ENCODE measurements at regions not wholly inside any gene's neighbourhood (a gene's known extent, or its start where the extent isn't known, plus 50 kb on each side); places are given as distances from the start of the nearest gene placed in this dataset.
A peak's percentile ranks its signal among the peaks of the same experiment; 100 is the strongest.

DNA sequence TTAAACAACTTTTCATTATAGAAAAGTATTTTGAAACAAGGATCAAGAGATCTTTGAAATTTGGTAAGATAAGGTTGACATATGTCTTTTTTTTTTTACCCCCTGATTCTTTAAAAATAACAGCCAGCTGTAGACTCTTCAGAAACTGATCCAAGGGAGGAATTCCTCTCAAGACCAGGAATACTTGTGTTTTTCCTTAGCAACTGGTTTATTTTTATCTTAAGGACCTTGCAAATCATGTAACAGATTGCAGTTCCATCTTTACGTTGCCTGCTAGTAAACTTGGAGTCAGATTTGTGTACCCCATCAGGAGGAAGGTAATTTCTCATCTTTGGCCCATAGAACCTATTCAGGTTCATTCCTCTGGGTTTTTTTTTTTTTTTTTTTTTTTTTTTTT, 71.6 kb downstream of the BOLA3 start:
- POLR2A ChIA-PET, result no interaction called here

DNA sequence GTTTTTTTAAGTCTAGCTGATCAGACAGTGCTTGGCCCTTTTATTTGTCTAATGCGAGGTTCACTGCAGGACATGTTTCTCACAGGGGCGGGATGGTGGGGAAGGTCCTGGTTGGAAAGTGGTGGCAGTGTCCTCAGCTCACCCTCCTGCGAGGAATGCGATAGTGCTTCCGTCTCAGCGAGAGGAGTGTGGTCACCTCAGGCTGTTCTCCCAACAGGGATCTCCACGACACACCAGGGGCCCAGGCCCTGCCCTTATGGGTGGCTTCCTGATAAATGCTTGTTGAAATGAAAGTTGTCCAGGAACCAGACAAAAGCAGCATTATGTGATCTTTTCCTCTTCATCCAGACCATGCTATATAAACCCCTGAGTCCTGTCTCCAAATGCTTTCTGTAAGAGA, 70.1 kb downstream of the BOLA3 start:
- H3K4me3 Mint-ChIP-seq, result no peak overlapping the region

More for the DNA sequence above, 71.6 kb downstream of the BOLA3 start:
- no peak for DNase-seq (ENCODE audit: low spot score)
- TF ChIP-seq JAZF1 (CRISPR knock-in tag; IDR thresholded peaks at IDR 0.05), result no peak
- TF ChIP-seq, protein P1, sequence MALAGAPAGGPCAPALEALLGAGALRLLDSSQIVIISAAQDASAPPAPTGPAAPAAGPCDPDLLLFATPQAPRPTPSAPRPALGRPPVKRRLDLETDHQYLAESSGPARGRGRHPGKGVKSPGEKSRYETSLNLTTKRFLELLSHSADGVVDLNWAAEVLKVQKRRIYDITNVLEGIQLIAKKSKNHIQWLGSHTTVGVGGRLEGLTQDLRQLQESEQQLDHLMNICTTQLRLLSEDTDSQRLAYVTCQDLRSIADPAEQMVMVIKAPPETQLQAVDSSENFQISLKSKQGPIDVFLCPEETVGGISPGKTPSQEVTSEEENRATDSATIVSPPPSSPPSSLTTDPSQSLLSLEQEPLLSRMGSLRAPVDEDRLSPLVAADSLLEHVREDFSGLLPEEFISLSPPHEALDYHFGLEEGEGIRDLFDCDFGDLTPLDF (CRISPR knock-in tag; IDR thresholded peaks at IDR 0.05), result no peak
- TF ChIP-seq GABPB1 (CRISPR knock-in tag; IDR thresholded peaks at IDR 0.05), result no peak
- no peak for TF ChIP-seq ELF4 (CRISPR knock-in tag; IDR thresholded peaks at IDR 0.05; ENCODE audit: low read depth)
- no peak for TF ChIP-seq SOX15 (CRISPR knock-in tag; IDR thresholded peaks at IDR 0.05)
- TF ChIP-seq PRRX2 (CRISPR knock-in tag; IDR thresholded peaks at IDR 0.05), result no peak
- no peak for TF ChIP-seq EMX1 (CRISPR knock-in tag; IDR thresholded peaks at IDR 0.05)
- no peak for TF ChIP-seq CBFB (CRISPR knock-in tag; IDR thresholded peaks at IDR 0.05; ENCODE audit: low read depth)
- no peak for TF ChIP-seq ZNF219 (CRISPR knock-in tag; IDR thresholded peaks at IDR 0.05; ENCODE audit: borderline replicate concordance)
- TF ChIP-seq GTF2I (CRISPR knock-in tag; conservative IDR thresholded peaks at IDR 0.05), result no peak
- TF ChIP-seq JUN (CRISPR knock-in tag; IDR thresholded peaks at IDR 0.05), result no peak
- TF ChIP-seq, protein P2, sequence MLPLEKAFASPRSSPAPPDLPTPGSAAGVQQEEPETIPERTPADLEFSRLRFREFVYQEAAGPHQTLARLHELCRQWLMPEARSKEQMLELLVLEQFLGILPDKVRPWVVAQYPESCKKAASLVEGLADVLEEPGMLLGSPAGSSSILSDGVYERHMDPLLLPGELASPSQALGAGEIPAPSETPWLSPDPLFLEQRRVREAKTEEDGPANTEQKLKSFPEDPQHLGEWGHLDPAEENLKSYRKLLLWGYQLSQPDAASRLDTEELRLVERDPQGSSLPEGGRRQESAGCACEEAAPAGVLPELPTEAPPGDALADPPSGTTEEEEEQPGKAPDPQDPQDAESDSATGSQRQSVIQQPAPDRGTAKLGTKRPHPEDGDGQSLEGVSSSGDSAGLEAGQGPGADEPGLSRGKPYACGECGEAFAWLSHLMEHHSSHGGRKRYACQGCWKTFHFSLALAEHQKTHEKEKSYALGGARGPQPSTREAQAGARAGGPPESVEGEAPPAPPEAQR (CRISPR knock-in tag; IDR thresholded peaks at IDR 0.05), result no peak
- no peak for TF ChIP-seq NFE2L1 (CRISPR knock-in tag; IDR thresholded peaks at IDR 0.05)
- TF ChIP-seq, protein P3, sequence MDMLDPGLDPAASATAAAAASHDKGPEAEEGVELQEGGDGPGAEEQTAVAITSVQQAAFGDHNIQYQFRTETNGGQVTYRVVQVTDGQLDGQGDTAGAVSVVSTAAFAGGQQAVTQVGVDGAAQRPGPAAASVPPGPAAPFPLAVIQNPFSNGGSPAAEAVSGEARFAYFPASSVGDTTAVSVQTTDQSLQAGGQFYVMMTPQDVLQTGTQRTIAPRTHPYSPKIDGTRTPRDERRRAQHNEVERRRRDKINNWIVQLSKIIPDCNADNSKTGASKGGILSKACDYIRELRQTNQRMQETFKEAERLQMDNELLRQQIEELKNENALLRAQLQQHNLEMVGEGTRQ (CRISPR knock-in tag; IDR thresholded peaks at IDR 0.05), result no peak
- no peak for TF ChIP-seq MYBL2 (CRISPR knock-in tag; IDR thresholded peaks at IDR 0.05)
- TF ChIP-seq ZNF416 (CRISPR knock-in tag; IDR thresholded peaks at IDR 0.05), result no peak
- TF ChIP-seq, protein P4, sequence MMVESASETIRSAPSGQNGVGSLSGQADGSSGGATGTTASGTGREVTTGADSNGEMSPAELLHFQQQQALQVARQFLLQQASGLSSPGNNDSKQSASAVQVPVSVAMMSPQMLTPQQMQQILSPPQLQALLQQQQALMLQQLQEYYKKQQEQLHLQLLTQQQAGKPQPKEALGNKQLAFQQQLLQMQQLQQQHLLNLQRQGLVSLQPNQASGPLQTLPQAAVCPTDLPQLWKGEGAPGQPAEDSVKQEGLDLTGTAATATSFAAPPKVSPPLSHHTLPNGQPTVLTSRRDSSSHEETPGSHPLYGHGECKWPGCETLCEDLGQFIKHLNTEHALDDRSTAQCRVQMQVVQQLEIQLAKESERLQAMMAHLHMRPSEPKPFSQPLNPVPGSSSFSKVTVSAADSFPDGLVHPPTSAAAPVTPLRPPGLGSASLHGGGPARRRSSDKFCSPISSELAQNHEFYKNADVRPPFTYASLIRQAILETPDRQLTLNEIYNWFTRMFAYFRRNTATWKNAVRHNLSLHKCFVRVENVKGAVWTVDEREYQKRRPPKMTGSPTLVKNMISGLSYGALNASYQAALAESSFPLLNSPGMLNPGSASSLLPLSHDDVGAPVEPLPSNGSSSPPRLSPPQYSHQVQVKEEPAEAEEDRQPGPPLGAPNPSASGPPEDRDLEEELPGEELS (CRISPR knock-in tag; IDR thresholded peaks at IDR 0.05), result no peak
- no peak for TF ChIP-seq ZNF121 (CRISPR knock-in tag; IDR thresholded peaks at IDR 0.05)
- TF ChIP-seq, protein P5, sequence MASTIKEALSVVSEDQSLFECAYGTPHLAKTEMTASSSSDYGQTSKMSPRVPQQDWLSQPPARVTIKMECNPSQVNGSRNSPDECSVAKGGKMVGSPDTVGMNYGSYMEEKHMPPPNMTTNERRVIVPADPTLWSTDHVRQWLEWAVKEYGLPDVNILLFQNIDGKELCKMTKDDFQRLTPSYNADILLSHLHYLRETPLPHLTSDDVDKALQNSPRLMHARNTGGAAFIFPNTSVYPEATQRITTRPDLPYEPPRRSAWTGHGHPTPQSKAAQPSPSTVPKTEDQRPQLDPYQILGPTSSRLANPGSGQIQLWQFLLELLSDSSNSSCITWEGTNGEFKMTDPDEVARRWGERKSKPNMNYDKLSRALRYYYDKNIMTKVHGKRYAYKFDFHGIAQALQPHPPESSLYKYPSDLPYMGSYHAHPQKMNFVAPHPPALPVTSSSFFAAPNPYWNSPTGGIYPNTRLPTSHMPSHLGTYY (CRISPR knock-in tag; IDR thresholded peaks at IDR 0.05), result no peak
- TF ChIP-seq ZNF138 (CRISPR knock-in tag; conservative IDR thresholded peaks at IDR 0.05), result no peak
- ATAC-seq, result no peak
- H3K27me3 Mint-ChIP-seq (ENCODE audit: low read depth), result no peaks in the 10 kb centered on the region
- CTCF ChIA-PET, result no interaction called here
- no peaks in the 10 kb centered on the region for H3K4me1 Mint-ChIP-seq
- H3K9me3 Mint-ChIP-seq, result no peaks in the 10 kb centered on the region
- H3K27ac Mint-ChIP-seq, result no peak overlapping the region
- H3K36me3 Mint-ChIP-seq, result no peaks in the 10 kb centered on the region; the same call in 1 of the 2 replicates
- H3K4me3 Mint-ChIP-seq, result no peak overlapping the region

More for the DNA sequence above, 70.1 kb downstream of the BOLA3 start:
- Mint-ChIP-seq H3K4me1 (no peaks in the 10 kb centered on the region), H3K27ac (no peak overlapping the region), H3K9me3 (no peaks in the 10 kb centered on the region), H3K27me3 (ENCODE audit: low read depth) (no peaks in the 10 kb centered on the region), H3K36me3 (no peaks in the 10 kb centered on the region; the same call in 1 of the 2 replicates)
- TF ChIP-seq MYBL2 (CRISPR knock-in tag; IDR thresholded peaks at IDR 0.05) (no peak), NFATC4 (CRISPR knock-in tag; IDR thresholded peaks at IDR 0.05) (no peak), CBFB (CRISPR knock-in tag; IDR thresholded peaks at IDR 0.05; ENCODE audit: low read depth) (no peak), CREB1 (CRISPR knock-in tag; IDR thresholded peaks at IDR 0.05) (no peak), FOXP1 (CRISPR knock-in tag; IDR thresholded peaks at IDR 0.05; ENCODE audit: borderline replicate concordance) (no peak), SMAD4 (CRISPR knock-in tag; IDR thresholded peaks at IDR 0.05) (no peak)
- TF ChIP-seq, protein P6, sequence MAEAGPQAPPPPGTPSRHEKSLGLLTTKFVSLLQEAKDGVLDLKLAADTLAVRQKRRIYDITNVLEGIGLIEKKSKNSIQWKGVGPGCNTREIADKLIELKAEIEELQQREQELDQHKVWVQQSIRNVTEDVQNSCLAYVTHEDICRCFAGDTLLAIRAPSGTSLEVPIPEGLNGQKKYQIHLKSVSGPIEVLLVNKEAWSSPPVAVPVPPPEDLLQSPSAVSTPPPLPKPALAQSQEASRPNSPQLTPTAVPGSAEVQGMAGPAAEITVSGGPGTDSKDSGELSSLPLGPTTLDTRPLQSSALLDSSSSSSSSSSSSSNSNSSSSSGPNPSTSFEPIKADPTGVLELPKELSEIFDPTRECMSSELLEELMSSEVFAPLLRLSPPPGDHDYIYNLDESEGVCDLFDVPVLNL (CRISPR knock-in tag; IDR thresholded peaks at IDR 0.05; ENCODE audit: borderline replicate concordance, low read depth), result no peak
- TF ChIP-seq, protein P7, sequence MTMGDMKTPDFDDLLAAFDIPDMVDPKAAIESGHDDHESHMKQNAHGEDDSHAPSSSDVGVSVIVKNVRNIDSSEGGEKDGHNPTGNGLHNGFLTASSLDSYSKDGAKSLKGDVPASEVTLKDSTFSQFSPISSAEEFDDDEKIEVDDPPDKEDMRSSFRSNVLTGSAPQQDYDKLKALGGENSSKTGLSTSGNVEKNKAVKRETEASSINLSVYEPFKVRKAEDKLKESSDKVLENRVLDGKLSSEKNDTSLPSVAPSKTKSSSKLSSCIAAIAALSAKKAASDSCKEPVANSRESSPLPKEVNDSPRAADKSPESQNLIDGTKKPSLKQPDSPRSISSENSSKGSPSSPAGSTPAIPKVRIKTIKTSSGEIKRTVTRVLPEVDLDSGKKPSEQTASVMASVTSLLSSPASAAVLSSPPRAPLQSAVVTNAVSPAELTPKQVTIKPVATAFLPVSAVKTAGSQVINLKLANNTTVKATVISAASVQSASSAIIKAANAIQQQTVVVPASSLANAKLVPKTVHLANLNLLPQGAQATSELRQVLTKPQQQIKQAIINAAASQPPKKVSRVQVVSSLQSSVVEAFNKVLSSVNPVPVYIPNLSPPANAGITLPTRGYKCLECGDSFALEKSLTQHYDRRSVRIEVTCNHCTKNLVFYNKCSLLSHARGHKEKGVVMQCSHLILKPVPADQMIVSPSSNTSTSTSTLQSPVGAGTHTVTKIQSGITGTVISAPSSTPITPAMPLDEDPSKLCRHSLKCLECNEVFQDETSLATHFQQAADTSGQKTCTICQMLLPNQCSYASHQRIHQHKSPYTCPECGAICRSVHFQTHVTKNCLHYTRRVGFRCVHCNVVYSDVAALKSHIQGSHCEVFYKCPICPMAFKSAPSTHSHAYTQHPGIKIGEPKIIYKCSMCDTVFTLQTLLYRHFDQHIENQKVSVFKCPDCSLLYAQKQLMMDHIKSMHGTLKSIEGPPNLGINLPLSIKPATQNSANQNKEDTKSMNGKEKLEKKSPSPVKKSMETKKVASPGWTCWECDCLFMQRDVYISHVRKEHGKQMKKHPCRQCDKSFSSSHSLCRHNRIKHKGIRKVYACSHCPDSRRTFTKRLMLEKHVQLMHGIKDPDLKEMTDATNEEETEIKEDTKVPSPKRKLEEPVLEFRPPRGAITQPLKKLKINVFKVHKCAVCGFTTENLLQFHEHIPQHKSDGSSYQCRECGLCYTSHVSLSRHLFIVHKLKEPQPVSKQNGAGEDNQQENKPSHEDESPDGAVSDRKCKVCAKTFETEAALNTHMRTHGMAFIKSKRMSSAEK (CRISPR knock-in tag; IDR thresholded peaks at IDR 0.05; ENCODE audit: borderline replicate concordance), result no peak
- ATAC-seq (peak; percentile 39; the same call in 1 of the 2 replicates), DNase-seq (ENCODE audit: low spot score) (no peak)
- POLR2A ChIA-PET, result no interaction called here
- CTCF ChIA-PET, result interaction anchor here (1.0 to 1.1 kb wide), 2 partner anchors 43 to 61 kb away, joined by 3 read pairs; no protein-coding TSS in a partner anchor

Data from WTC11 (cell line).